ENCODE measurements at regions not wholly inside any gene's neighbourhood (a gene's known extent, or its start where the extent isn't known, plus 50 kb on each side); places are given as distances from the start of the nearest gene placed in this dataset.

DNA sequence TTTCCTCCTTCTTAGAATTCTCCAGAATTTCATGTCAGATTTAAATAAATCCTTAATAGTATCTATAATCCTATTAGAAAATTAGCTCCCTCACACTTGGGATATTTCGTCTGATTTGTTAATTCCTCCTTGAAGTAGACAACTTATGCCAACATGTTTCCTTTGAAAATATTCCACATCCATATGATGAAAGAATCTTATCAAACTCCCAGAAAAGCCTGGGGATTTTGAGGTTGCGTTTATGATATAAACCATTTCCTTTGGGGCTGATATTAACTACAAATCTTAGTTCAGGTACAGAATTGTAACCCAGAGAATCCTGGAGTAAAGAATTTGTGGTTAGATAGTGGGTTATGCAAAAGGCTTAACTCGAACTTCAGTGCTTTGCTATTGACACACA lies 2373.8 kb upstream of the ACO1 start:
- TF ChIP-seq, protein P1, sequence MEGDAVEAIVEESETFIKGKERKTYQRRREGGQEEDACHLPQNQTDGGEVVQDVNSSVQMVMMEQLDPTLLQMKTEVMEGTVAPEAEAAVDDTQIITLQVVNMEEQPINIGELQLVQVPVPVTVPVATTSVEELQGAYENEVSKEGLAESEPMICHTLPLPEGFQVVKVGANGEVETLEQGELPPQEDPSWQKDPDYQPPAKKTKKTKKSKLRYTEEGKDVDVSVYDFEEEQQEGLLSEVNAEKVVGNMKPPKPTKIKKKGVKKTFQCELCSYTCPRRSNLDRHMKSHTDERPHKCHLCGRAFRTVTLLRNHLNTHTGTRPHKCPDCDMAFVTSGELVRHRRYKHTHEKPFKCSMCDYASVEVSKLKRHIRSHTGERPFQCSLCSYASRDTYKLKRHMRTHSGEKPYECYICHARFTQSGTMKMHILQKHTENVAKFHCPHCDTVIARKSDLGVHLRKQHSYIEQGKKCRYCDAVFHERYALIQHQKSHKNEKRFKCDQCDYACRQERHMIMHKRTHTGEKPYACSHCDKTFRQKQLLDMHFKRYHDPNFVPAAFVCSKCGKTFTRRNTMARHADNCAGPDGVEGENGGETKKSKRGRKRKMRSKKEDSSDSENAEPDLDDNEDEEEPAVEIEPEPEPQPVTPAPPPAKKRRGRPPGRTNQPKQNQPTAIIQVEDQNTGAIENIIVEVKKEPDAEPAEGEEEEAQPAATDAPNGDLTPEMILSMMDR (IDR thresholded peaks at IDR 0.05) = no peak
- TF ChIP-seq POLR2A (IDR thresholded peaks at IDR 0.05) (no peak), POLR2AphosphoS5 (IDR thresholded peaks at IDR 0.05) (no peak)

All from prostate gland (tissue), 2 donors.